ENCODE measurements at regions not wholly inside any gene's neighbourhood (a gene's known extent, or its start where the extent isn't known, plus 50 kb on each side); places are given as distances from the start of the nearest gene placed in this dataset.

GRCh38 chr2:180291552-180292421 is 284.7 kb upstream of the CWC22 start:
- WGBS (ENCODE audit: insufficient coverage), result 93% methylated on average over 3 of the region's 6 CpGs
- Histone ChIP-seq H3K4me3 (ENCODE audit: low read depth, low read length) (no peak overlapping the region), H3K4me1 (ENCODE audit: control insufficient read depth, insufficient read depth, low read length) (no peaks in the 10 kb centered on the region), H3K27me3 (ENCODE audit: control insufficient read depth, insufficient read depth, low read length) (no peaks in the 10 kb centered on the region), H3K27ac (ENCODE audit: low read depth, low read length) (no peak overlapping the region), H3K9me3 (ENCODE audit: control insufficient read depth, insufficient read depth, low read length) (no peaks in the 10 kb centered on the region), H3K36me3 (ENCODE audit: control insufficient read depth, insufficient read depth, low read length) (no peaks in the 10 kb centered on the region)
- no peak for DNase-seq (ENCODE audit: low read depth in 4 of 6, low spot score in 6 of 6)

GRCh38 chr2:180291060-180291459 is 284.0 kb upstream of the CWC22 start:
- H3K4me3 ChIP-seq (ENCODE audit: low read depth, low read length), result no peak overlapping the region
- WGBS (ENCODE audit: insufficient coverage), result 67% methylated on average over 1 of the region's 2 CpGs
- H3K9me3 ChIP-seq (ENCODE audit: control insufficient read depth, insufficient read depth, low read length), result no peaks in the 10 kb centered on the region
- no peak overlapping the region for H3K27ac ChIP-seq (ENCODE audit: low read depth, low read length)
- DNase-seq (ENCODE audit: low read depth in 4 of 6, low spot score in 6 of 6), result no peak
- H3K27me3 ChIP-seq (ENCODE audit: control insufficient read depth, insufficient read depth, low read length), result no peaks in the 10 kb centered on the region
- H3K36me3 ChIP-seq (ENCODE audit: control insufficient read depth, insufficient read depth, low read length), result no peaks in the 10 kb centered on the region
- H3K4me1 ChIP-seq (ENCODE audit: control insufficient read depth, insufficient read depth, low read length), result no peaks in the 10 kb centered on the region

GRCh38 chr2:180289627-180290026 is 282.5 kb upstream of the CWC22 start:
- H3K9me3 ChIP-seq (ENCODE audit: control insufficient read depth, insufficient read depth, low read length), result no peaks in the 10 kb centered on the region
- WGBS (ENCODE audit: insufficient coverage), result no CpG with 5 or more reads among the region's 4 CpGs
- DNase-seq (ENCODE audit: low read depth in 4 of 6, low spot score in 6 of 6), result no peak
- H3K36me3 ChIP-seq (ENCODE audit: control insufficient read depth, insufficient read depth, low read length), result no peaks in the 10 kb centered on the region
- H3K4me3 ChIP-seq (ENCODE audit: low read depth, low read length), result no peak overlapping the region
- H3K27me3 ChIP-seq (ENCODE audit: control insufficient read depth, insufficient read depth, low read length), result no peaks in the 10 kb centered on the region
- no peaks in the 10 kb centered on the region for H3K4me1 ChIP-seq (ENCODE audit: control insufficient read depth, insufficient read depth, low read length)
- H3K27ac ChIP-seq (ENCODE audit: low read depth, low read length), result no peak overlapping the region

GRCh38 chr2:180279581-180279980 is 272.5 kb upstream of the CWC22 start:
- Histone ChIP-seq H3K27ac (ENCODE audit: low read depth, low read length) (no peak overlapping the region), H3K4me1 (ENCODE audit: control insufficient read depth, insufficient read depth, low read length) (no peaks in the 10 kb centered on the region), H3K4me3 (ENCODE audit: low read depth, low read length) (no peak overlapping the region), H3K36me3 (ENCODE audit: control insufficient read depth, insufficient read depth, low read length) (no peaks in the 10 kb centered on the region), H3K27me3 (ENCODE audit: control insufficient read depth, insufficient read depth, low read length) (no peaks in the 10 kb centered on the region), H3K9me3 (ENCODE audit: control insufficient read depth, insufficient read depth, low read length) (no peaks in the 10 kb centered on the region)
- DNase-seq (ENCODE audit: low read depth in 4 of 6, low spot score in 6 of 6), result no peak
- WGBS (ENCODE audit: insufficient coverage), result no CpG with 5 or more reads among the region's 1 CpG

- H3K4me3 ChIP-seq (ENCODE audit: low read depth, low read length), result no peak overlapping the region
- no peaks in the 10 kb centered on the region for H3K9me3 ChIP-seq (ENCODE audit: control insufficient read depth, insufficient read depth, low read length)
- WGBS (ENCODE audit: insufficient coverage), result 86% methylated on average over 2 of the region's 2 CpGs
- H3K4me1 ChIP-seq (ENCODE audit: control insufficient read depth, insufficient read depth, low read length), result no peaks in the 10 kb centered on the region
- H3K36me3 ChIP-seq (ENCODE audit: control insufficient read depth, insufficient read depth, low read length), result no peaks in the 10 kb centered on the region
- H3K27me3 ChIP-seq (ENCODE audit: control insufficient read depth, insufficient read depth, low read length), result no peaks in the 10 kb centered on the region
- no peak overlapping the region for H3K27ac ChIP-seq (ENCODE audit: low read depth, low read length)
- no peak for DNase-seq (ENCODE audit: low read depth in 4 of 6, low spot score in 6 of 6)
Observed at GRCh38 chr2:180276733-180277132, 269.6 kb upstream of the CWC22 start.

GRCh38 chr2:180268006-180268405 is 260.9 kb upstream of the CWC22 start:
- no CpG with 5 or more reads among the region's 3 CpGs for WGBS (ENCODE audit: insufficient coverage)
- Histone ChIP-seq H3K4me1 (ENCODE audit: control insufficient read depth, insufficient read depth, low read length) (no peaks in the 10 kb centered on the region), H3K9me3 (ENCODE audit: control insufficient read depth, insufficient read depth, low read length) (no peaks in the 10 kb centered on the region), H3K27ac (ENCODE audit: low read depth, low read length) (no peak overlapping the region), H3K27me3 (ENCODE audit: control insufficient read depth, insufficient read depth, low read length) (no peaks in the 10 kb centered on the region), H3K4me3 (ENCODE audit: low read depth, low read length) (no peak overlapping the region), H3K36me3 (ENCODE audit: control insufficient read depth, insufficient read depth, low read length) (no peaks in the 10 kb centered on the region)
- no peak for DNase-seq (ENCODE audit: low read depth in 4 of 6, low spot score in 6 of 6)

GRCh38 chr2:180261976-180262375 is 254.9 kb upstream of the CWC22 start:
- H3K27me3 ChIP-seq (ENCODE audit: control insufficient read depth, insufficient read depth, low read length), result no peaks in the 10 kb centered on the region
- no peak for DNase-seq (ENCODE audit: low read depth in 4 of 6, low spot score in 6 of 6)
- no CpG with 5 or more reads among the region's 1 CpG for WGBS (ENCODE audit: insufficient coverage)
- no peaks in the 10 kb centered on the region for H3K36me3 ChIP-seq (ENCODE audit: control insufficient read depth, insufficient read depth, low read length)
- H3K27ac ChIP-seq (ENCODE audit: low read depth, low read length), result no peak overlapping the region
- H3K4me3 ChIP-seq (ENCODE audit: low read depth, low read length), result no peak overlapping the region
- H3K4me1 ChIP-seq (ENCODE audit: control insufficient read depth, insufficient read depth, low read length), result no peaks in the 10 kb centered on the region
- H3K9me3 ChIP-seq (ENCODE audit: control insufficient read depth, insufficient read depth, low read length), result peaks cover 3% of the 10 kb centered on the region

- no peak overlapping the region for H3K4me3 ChIP-seq (ENCODE audit: low read depth, low read length)
- WGBS (ENCODE audit: insufficient coverage), result no CpG with 5 or more reads among the region's 1 CpG
- no peak overlapping the region for H3K27ac ChIP-seq (ENCODE audit: low read depth, low read length)
- no peaks in the 10 kb centered on the region for H3K36me3 ChIP-seq (ENCODE audit: control insufficient read depth, insufficient read depth, low read length)
- no peak for DNase-seq (ENCODE audit: low read depth in 4 of 6, low spot score in 6 of 6)
- H3K9me3 ChIP-seq (ENCODE audit: control insufficient read depth, insufficient read depth, low read length), result peaks cover 3% of the 10 kb centered on the region
- H3K4me1 ChIP-seq (ENCODE audit: control insufficient read depth, insufficient read depth, low read length), result no peaks in the 10 kb centered on the region
- no peaks in the 10 kb centered on the region for H3K27me3 ChIP-seq (ENCODE audit: control insufficient read depth, insufficient read depth, low read length)
Observed at GRCh38 chr2:180258579-180258978, 251.5 kb upstream of the CWC22 start.

GRCh38 chr2:180258041-180258537 is 251.0 kb upstream of the CWC22 start:
- no peaks in the 10 kb centered on the region for H3K27me3 ChIP-seq (ENCODE audit: control insufficient read depth, insufficient read depth, low read length)
- H3K9me3 ChIP-seq (ENCODE audit: control insufficient read depth, insufficient read depth, low read length), result peaks cover 3% of the 10 kb centered on the region
- no peaks in the 10 kb centered on the region for H3K36me3 ChIP-seq (ENCODE audit: control insufficient read depth, insufficient read depth, low read length)
- no peak overlapping the region for H3K27ac ChIP-seq (ENCODE audit: low read depth, low read length)
- H3K4me1 ChIP-seq (ENCODE audit: control insufficient read depth, insufficient read depth, low read length), result no peaks in the 10 kb centered on the region
- H3K4me3 ChIP-seq (ENCODE audit: low read depth, low read length), result no peak overlapping the region
- no peak for DNase-seq (ENCODE audit: low read depth in 4 of 6, low spot score in 6 of 6)

- H3K9me3 ChIP-seq (ENCODE audit: control insufficient read depth, insufficient read depth, low read length), result peaks cover 3% of the 10 kb centered on the region
- H3K4me1 ChIP-seq (ENCODE audit: control insufficient read depth, insufficient read depth, low read length), result no peaks in the 10 kb centered on the region
- H3K27ac ChIP-seq (ENCODE audit: low read depth, low read length), result no peak overlapping the region
- no peaks in the 10 kb centered on the region for H3K27me3 ChIP-seq (ENCODE audit: control insufficient read depth, insufficient read depth, low read length)
- DNase-seq (ENCODE audit: low read depth in 4 of 6, low spot score in 6 of 6), result no peak
- no peak overlapping the region for H3K4me3 ChIP-seq (ENCODE audit: low read depth, low read length)
- WGBS (ENCODE audit: insufficient coverage), result 92% methylated on average over 4 of the region's 5 CpGs
- no peaks in the 10 kb centered on the region for H3K36me3 ChIP-seq (ENCODE audit: control insufficient read depth, insufficient read depth, low read length)
Observed at GRCh38 chr2:180257247-180257646, 250.2 kb upstream of the CWC22 start.
